Nephron (organoid): ENCODE measurements at regions not wholly inside any gene's neighbourhood (a gene's known extent, or its start where the extent isn't known, plus 50 kb on each side); places are given as distances from the start of the nearest gene placed in this dataset.

Source experiments
- H3K27ac Mint-ChIP-seq, 3 experiments: 2 replicates each; pipeline ENCODE4 v1.8.0; 2020; ENCODE audit warnings: mixed read lengths in 3 of 3, mild to moderate bottlenecking in 2 of 3, moderate library complexity in 1 of 3
- H3K27me3 Mint-ChIP-seq: 2 replicates; pipeline ENCODE4 v1.8.0; 2021; ENCODE audit warnings: low read depth, mild to moderate bottlenecking, moderate library complexity, mixed read lengths
- H3K36me3 Mint-ChIP-seq: 2 replicates; pipeline ENCODE4 v1.8.0; 2020; ENCODE audit warnings: low read depth, mixed read lengths
- H3K4me1 Mint-ChIP-seq: 2 replicates; pipeline ENCODE4 v1.8.0; 2020; ENCODE audit warnings: mixed read lengths
- H3K4me3 Mint-ChIP-seq, 3 experiments: 2 replicates each; pipeline ENCODE4 v1.8.0; 2020; ENCODE audit warnings: mild to moderate bottlenecking in 3 of 3, mixed read lengths in 3 of 3, moderate library complexity in 2 of 3
- H3K9me3 Mint-ChIP-seq: 2 replicates; pipeline ENCODE4 v1.8.0; 2020; ENCODE audit warnings: mixed read lengths
- CTCF ChIP-seq, 3 experiments: fragments of 200-600 bp; sonication (generic); IDR thresholded peaks; one replicate each; pipeline ENCODE4 v1.5.0; 2021; ENCODE audit warnings: antibody characterized with exemption in 3 of 3; ENCODE audit not compliant: unreplicated experiment in 3 of 3

- no peak overlapping the region for H3K27ac Mint-ChIP-seq
- no peaks in the 10 kb centered on the region for H3K36me3 Mint-ChIP-seq
- H3K9me3 Mint-ChIP-seq = peaks cover 2% of the 10 kb centered on the region
- TF ChIP-seq CTCF (IDR thresholded peaks at IDR 0.05; ENCODE audit: unreplicated experiment in 3 of 3) = no peak
- no peaks in the 10 kb centered on the region for H3K27me3 Mint-ChIP-seq
- no peaks in the 10 kb centered on the region for H3K4me1 Mint-ChIP-seq
- H3K4me3 Mint-ChIP-seq = no peak overlapping the region
Observed at GRCh38 chr14:26810631-26811030, 212.8 kb upstream of the NOVA1 start.

GRCh38 chr14:26811756-26812305 is 214.0 kb upstream of the NOVA1 start:
- no peaks in the 10 kb centered on the region for H3K36me3 Mint-ChIP-seq
- no peaks in the 10 kb centered on the region for H3K27me3 Mint-ChIP-seq
- no peak overlapping the region for H3K4me3 Mint-ChIP-seq
- no peak overlapping the region for H3K27ac Mint-ChIP-seq
- no peaks in the 10 kb centered on the region for H3K9me3 Mint-ChIP-seq
- H3K4me1 Mint-ChIP-seq = no peaks in the 10 kb centered on the region
- no peak for TF ChIP-seq CTCF (IDR thresholded peaks at IDR 0.05; ENCODE audit: unreplicated experiment in 3 of 3)

- H3K4me3 Mint-ChIP-seq = no peak overlapping the region
- H3K27me3 Mint-ChIP-seq = no peaks in the 10 kb centered on the region
- no peak for TF ChIP-seq CTCF (IDR thresholded peaks at IDR 0.05; ENCODE audit: unreplicated experiment in 3 of 3)
- H3K27ac Mint-ChIP-seq = no peak overlapping the region
- no peaks in the 10 kb centered on the region for H3K9me3 Mint-ChIP-seq
- H3K4me1 Mint-ChIP-seq = no peaks in the 10 kb centered on the region
- no peaks in the 10 kb centered on the region for H3K36me3 Mint-ChIP-seq
Observed at GRCh38 chr14:26820138-26820537, 222.3 kb upstream of the NOVA1 start.

GRCh38 chr14:26820572-26820971 is 222.7 kb upstream of the NOVA1 start:
- TF ChIP-seq CTCF (IDR thresholded peaks at IDR 0.05; ENCODE audit: unreplicated experiment in 3 of 3) = no peak
- Mint-ChIP-seq H3K27me3 (no peaks in the 10 kb centered on the region), H3K4me1 (no peaks in the 10 kb centered on the region), H3K4me3 (no peak overlapping the region), H3K27ac (no peak overlapping the region), H3K36me3 (no peaks in the 10 kb centered on the region), H3K9me3 (no peaks in the 10 kb centered on the region)

GRCh38 chr14:26828741-26829140 is 230.9 kb upstream of the NOVA1 start:
- Mint-ChIP-seq H3K9me3 (no peaks in the 10 kb centered on the region), H3K27me3 (no peaks in the 10 kb centered on the region), H3K36me3 (no peaks in the 10 kb centered on the region), H3K4me1 (no peaks in the 10 kb centered on the region), H3K4me3 (no peak overlapping the region), H3K27ac (no peak overlapping the region)
- TF ChIP-seq CTCF (IDR thresholded peaks at IDR 0.05; ENCODE audit: unreplicated experiment in 3 of 3) = no peak

- Mint-ChIP-seq H3K4me1 (no peaks in the 10 kb centered on the region), H3K27me3 (peaks cover 3% of the 10 kb centered on the region), H3K4me3 (no peak overlapping the region), H3K9me3 (no peaks in the 10 kb centered on the region), H3K27ac (no peak overlapping the region), H3K36me3 (no peaks in the 10 kb centered on the region)
- no peak for TF ChIP-seq CTCF (IDR thresholded peaks at IDR 0.05; ENCODE audit: unreplicated experiment in 3 of 3)
Observed at GRCh38 chr14:26833621-26834176, 235.9 kb upstream of the NOVA1 start.
